CD4-positive, alpha-beta T cell (primary cell): ENCODE measurements at regions not wholly inside any gene's neighbourhood (a gene's known extent, or its start where the extent isn't known, plus 50 kb on each side); places are given as distances from the start of the nearest gene placed in this dataset.

ENCODE experiments used
- ATAC-seq: fragments of 200-7000 bp; cut with Tn5 transposase; one replicate; pipeline ENCODE4 v1.10.0; 2022; ENCODE audit warnings: mild to moderate bottlenecking; ENCODE audit not compliant: poor library complexity
- CTCF ChIA-PET: fragments of 350-600 bp; sonication (Branson Sonifier 250); formaldehyde crosslinking; loops from one replicate; lab custom pipeline; 2021; ENCODE audit warnings: antibody characterized with exemption, inconsistent platforms; lab: Charles Lee
- POLR2A ChIA-PET: fragments of 350-600 bp; sonication (Branson Sonifier 250); formaldehyde crosslinking; loops from one replicate; lab custom pipeline; 2021; ENCODE audit warnings: antibody characterized with exemption, inconsistent platforms; lab: Charles Lee
- DNase-seq, 14 experiments: peaks; one replicate each; pipeline ENCODE4 v3.0.0-alpha.2; 2013 to 2020; ENCODE audit warnings: mixed read lengths in 2 of 14
- H3K27ac ChIP-seq, 2 donors: one replicate each; pipeline versions ENCODE4 v1.5.1 to v1.7.0; 2013; ENCODE audit warnings: low read length in 2 of 2, low read depth in 1 of 2, mild to moderate bottlenecking in 1 of 2
- H3K27me3 ChIP-seq, 2 experiments: 1 replicate in 1 of 2; 2 replicates in 1 of 2; pipeline versions ENCODE4 v1.6.1 to v1.7.0; 2013; ENCODE audit warnings: low read length in 2 of 2, control low read depth in 1 of 2, mild to moderate bottlenecking in 1 of 2, moderate library complexity in 1 of 2; ENCODE audit not compliant: insufficient read depth in 2 of 2, control insufficient read depth in 1 of 2
- H3K36me3 ChIP-seq: one replicate; pipeline ENCODE4 v1.6.1; 2013; ENCODE audit warnings: low read length, control low read depth; ENCODE audit not compliant: insufficient read depth
- H3K4me1 ChIP-seq: one replicate; pipeline ENCODE4 v1.6.1; 2013; ENCODE audit warnings: low read length, control low read depth; ENCODE audit not compliant: insufficient read depth
- H3K4me3 ChIP-seq: one replicate; pipeline ENCODE4 v1.5.1; 2013; ENCODE audit warnings: mild to moderate bottlenecking, low read length, moderate library complexity
- H3K9me3 ChIP-seq, 2 experiments: 1 replicate in 1 of 2; 2 replicates in 1 of 2; pipeline versions ENCODE4 v1.6.1 to v1.7.0; 2013; ENCODE audit warnings: low read length in 2 of 2, mild to moderate bottlenecking in 2 of 2, control low read depth in 1 of 2, moderate library complexity in 1 of 2; ENCODE audit not compliant: control insufficient read depth in 1 of 2, insufficient read depth in 1 of 2
- H3K27ac Mint-ChIP-seq: one replicate; pipeline ENCODE4 v1.8.0; 2020; ENCODE audit warnings: mixed read lengths
- H3K27me3 Mint-ChIP-seq: one replicate; pipeline ENCODE4 v1.8.0; 2021; ENCODE audit warnings: mixed read lengths
- H3K36me3 Mint-ChIP-seq: one replicate; pipeline ENCODE4 v1.8.0; 2021; ENCODE audit warnings: low read depth, mixed read lengths
- H3K4me1 Mint-ChIP-seq: one replicate; pipeline ENCODE4 v1.8.0; 2021; ENCODE audit warnings: low read depth, mixed read lengths
- H3K4me3 Mint-ChIP-seq: one replicate; pipeline ENCODE4 v1.8.0; 2020; ENCODE audit warnings: mild to moderate bottlenecking, mixed read lengths
- H3K9me3 Mint-ChIP-seq: one replicate; pipeline ENCODE4 v1.8.0; 2020; ENCODE audit warnings: mixed read lengths
- intact Hi-C, 2 experiments: fragments of 100-400 bp; cut with DNase I in 1 of 2; cut with micrococcal nuclease in 1 of 2; formaldehyde crosslinking; loops; one replicate each; pipeline versions ENCODE4 v1.15.1 to v1.9.0; 2023 to 2025; cut with DNase I, micrococcal nuclease
- TF ChIP-seq, protein P1 (sequence below): fragments of 200-600 bp; IDR thresholded peaks from one replicate; pipeline ENCODE4 v1.8.0; 2022; ENCODE audit warnings: antibody characterized with exemption, mild to moderate bottlenecking

DNA sequence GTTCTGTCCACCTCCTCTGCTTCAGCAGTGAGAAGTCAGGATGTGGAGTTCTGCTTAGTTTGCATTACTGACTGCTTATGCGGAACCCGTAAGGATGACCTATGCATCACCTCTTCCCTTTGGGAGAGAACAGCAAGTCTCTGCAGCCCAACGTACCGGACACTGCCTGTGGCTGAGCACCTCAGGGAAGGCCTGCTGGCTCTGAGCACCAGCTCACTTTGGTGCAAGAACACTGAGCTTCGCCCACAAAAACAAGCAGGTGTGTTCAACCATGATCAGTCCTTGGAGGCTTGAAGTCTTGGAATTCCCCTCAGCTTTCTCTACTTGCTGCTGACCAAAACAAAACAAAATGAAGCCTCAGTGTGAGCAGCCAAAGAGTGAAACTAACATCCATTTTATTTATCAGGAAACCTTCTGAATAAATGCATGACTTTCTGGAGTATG lies 52.7 kb upstream of the NCK2 start:
- Mint-ChIP-seq H3K27me3 (no peaks in the 10 kb centered on the region), H3K4me1 (no peaks in the 10 kb centered on the region), H3K4me3 (no peak overlapping the region), H3K36me3 (no peaks in the 10 kb centered on the region), H3K27ac (no peak overlapping the region), H3K9me3 (no peaks in the 10 kb centered on the region)
- no peaks in the 10 kb centered on the region for H3K9me3 ChIP-seq
- ATAC-seq, result no peak
- no peaks in the 10 kb centered on the region for H3K4me1 ChIP-seq
- DNase-seq, result no peak
- H3K36me3 ChIP-seq, result no peaks in the 10 kb centered on the region
- ChIA-PET POLR2A (no interaction called here), CTCF (interaction anchor here (1.0 kb wide), 1 partner anchor 8 kb away, joined by 3 read pairs; no protein-coding TSS in a partner anchor)
- H3K27me3 ChIP-seq, result no peaks in the 10 kb centered on the region
- intact Hi-C loops, result no loop called here
- no peak overlapping the region for H3K4me3 ChIP-seq
- TF ChIP-seq, protein P1, sequence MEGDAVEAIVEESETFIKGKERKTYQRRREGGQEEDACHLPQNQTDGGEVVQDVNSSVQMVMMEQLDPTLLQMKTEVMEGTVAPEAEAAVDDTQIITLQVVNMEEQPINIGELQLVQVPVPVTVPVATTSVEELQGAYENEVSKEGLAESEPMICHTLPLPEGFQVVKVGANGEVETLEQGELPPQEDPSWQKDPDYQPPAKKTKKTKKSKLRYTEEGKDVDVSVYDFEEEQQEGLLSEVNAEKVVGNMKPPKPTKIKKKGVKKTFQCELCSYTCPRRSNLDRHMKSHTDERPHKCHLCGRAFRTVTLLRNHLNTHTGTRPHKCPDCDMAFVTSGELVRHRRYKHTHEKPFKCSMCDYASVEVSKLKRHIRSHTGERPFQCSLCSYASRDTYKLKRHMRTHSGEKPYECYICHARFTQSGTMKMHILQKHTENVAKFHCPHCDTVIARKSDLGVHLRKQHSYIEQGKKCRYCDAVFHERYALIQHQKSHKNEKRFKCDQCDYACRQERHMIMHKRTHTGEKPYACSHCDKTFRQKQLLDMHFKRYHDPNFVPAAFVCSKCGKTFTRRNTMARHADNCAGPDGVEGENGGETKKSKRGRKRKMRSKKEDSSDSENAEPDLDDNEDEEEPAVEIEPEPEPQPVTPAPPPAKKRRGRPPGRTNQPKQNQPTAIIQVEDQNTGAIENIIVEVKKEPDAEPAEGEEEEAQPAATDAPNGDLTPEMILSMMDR, result no peak
- no peak overlapping the region for H3K27ac ChIP-seq

DNA sequence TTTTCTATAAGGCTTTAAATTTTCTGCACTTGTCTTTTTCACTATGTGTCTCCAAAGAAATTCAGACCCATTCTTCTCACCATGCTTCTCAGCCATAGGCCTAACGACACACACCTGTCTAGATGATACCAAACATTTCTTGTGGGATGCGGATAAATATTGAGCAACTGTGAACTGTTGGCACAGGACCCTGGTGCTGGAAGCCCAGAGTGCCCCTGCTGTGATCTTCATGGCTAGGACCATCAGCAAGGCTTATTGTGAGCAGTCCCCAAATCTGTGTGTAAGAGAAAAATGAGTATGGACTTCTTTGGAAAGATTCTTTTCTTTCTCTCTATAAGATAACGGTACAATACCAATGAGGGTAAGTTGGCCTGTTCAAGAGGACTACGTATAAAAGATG lies 54.1 kb upstream of the NCK2 start:
- Mint-ChIP-seq H3K36me3 (no peaks in the 10 kb centered on the region), H3K27ac (no peak overlapping the region), H3K27me3 (no peaks in the 10 kb centered on the region), H3K4me3 (no peak overlapping the region), H3K9me3 (no peaks in the 10 kb centered on the region), H3K4me1 (no peaks in the 10 kb centered on the region)
- DNase-seq (no peak), ATAC-seq (no peak)
- H3K36me3 ChIP-seq, result no peaks in the 10 kb centered on the region
- TF ChIP-seq, protein P1, result no peak
- no peak overlapping the region for H3K4me3 ChIP-seq
- ChIA-PET POLR2A (no interaction called here), CTCF (no interaction called here)
- no peaks in the 10 kb centered on the region for H3K27me3 ChIP-seq
- intact Hi-C loops, result no loop called here
- H3K9me3 ChIP-seq, result no peaks in the 10 kb centered on the region
- no peaks in the 10 kb centered on the region for H3K4me1 ChIP-seq
- H3K27ac ChIP-seq, result no peak overlapping the region

DNA sequence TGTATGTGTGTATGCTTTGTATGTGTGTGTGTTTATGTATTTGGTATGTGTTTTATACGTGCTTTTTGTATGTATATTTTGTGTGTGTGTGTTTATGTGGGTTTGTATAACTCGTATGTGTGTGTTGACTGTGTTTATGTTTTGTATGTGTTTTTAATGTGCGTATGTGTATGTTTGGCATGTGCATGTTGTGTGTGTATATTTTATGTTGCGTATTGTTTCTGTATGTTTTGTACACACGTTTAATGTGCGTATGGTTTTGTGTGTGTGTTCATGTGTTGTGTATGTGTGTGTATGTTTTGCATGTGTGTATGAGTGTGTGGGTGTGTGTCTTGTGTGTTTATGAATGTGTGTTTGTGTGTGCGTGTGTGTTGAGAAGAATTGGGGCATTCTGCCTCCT lies 55.2 kb upstream of the NCK2 start:
- H3K4me1 ChIP-seq, result no peaks in the 10 kb centered on the region
- ChIA-PET CTCF (no interaction called here), POLR2A (no interaction called here)
- Mint-ChIP-seq H3K9me3 (no peaks in the 10 kb centered on the region), H3K36me3 (no peaks in the 10 kb centered on the region), H3K27ac (no peak overlapping the region), H3K4me1 (no peaks in the 10 kb centered on the region), H3K27me3 (no peaks in the 10 kb centered on the region), H3K4me3 (no peak overlapping the region)
- H3K36me3 ChIP-seq, result no peaks in the 10 kb centered on the region
- no peaks in the 10 kb centered on the region for H3K27me3 ChIP-seq
- TF ChIP-seq, protein P1, result no peak
- DNase-seq, result no peak
- intact Hi-C loops, result no loop called here
- no peaks in the 10 kb centered on the region for H3K9me3 ChIP-seq
- no peak overlapping the region for H3K27ac ChIP-seq
- no peak overlapping the region for H3K4me3 ChIP-seq
- no peak for ATAC-seq
